ENCODE measurements at regions not wholly inside any gene's neighbourhood (a gene's known extent, or its start where the extent isn't known, plus 50 kb on each side); places are given as distances from the start of the nearest gene placed in this dataset.

- H2AFZ ChIP-seq (ENCODE audit: low read length): no peak overlapping the region
- no peaks in the 10 kb centered on the region for H3K9me3 ChIP-seq (replicated peaks; ENCODE audit: insufficient read depth, low read length)
- H3F3A ChIP-seq (ENCODE audit: insufficient read depth, low read length): no peaks in the 10 kb centered on the region
- H3K4me1 ChIP-seq (ENCODE audit: low read length): no peaks in the 10 kb centered on the region
- H3K4me2 ChIP-seq (ENCODE audit: low read depth, low read length): no peak overlapping the region
- H3K27ac ChIP-seq (ENCODE audit: low read length): no peak overlapping the region
- H3K9ac ChIP-seq (ENCODE audit: low read length): no peak overlapping the region
- no peaks in the 10 kb centered on the region for H3K9me2 ChIP-seq (replicated peaks; ENCODE audit: insufficient read depth, low read length)
- no peak overlapping the region for H3K4me3 ChIP-seq (ENCODE audit: low read length)
- H3K79me2 ChIP-seq (ENCODE audit: low read length): no peaks in the 10 kb centered on the region
- TF ChIP-seq EZH2 (optimal IDR thresholded peaks at IDR 0.05; ENCODE audit: low read depth, low read length) (no peak), CTCF (IDR thresholded peaks at IDR 0.05; ENCODE audit: low read length) (no peak), EZH2phosphoT487 (IDR thresholded peaks at IDR 0.05; ENCODE audit: low read length) (no peak)
- H4K20me1 ChIP-seq (ENCODE audit: insufficient read depth, low read length): no peaks in the 10 kb centered on the region
- no peaks in the 10 kb centered on the region for H3K36me3 ChIP-seq (replicated peaks; ENCODE audit: insufficient read depth, low read length)
- no peak for DNase-seq
- no peaks in the 10 kb centered on the region for H3K27me3 ChIP-seq (replicated peaks; ENCODE audit: insufficient read depth, low read length)
Measured at GRCh38 chr13:19093369-19093768, 88.3 kb downstream of the TUBA3C start.

GRCh38 chr13:19090495-19090894 lies 91.1 kb downstream of the TUBA3C start:
- Histone ChIP-seq H3K79me2 (ENCODE audit: low read length) (no peaks in the 10 kb centered on the region), H2AFZ (ENCODE audit: low read length) (no peak overlapping the region), H3K9ac (ENCODE audit: low read length) (no peak overlapping the region), H3K4me2 (ENCODE audit: low read depth, low read length) (no peak overlapping the region), H3K36me3 (replicated peaks; ENCODE audit: insufficient read depth, low read length) (no peaks in the 10 kb centered on the region), H3K9me3 (replicated peaks; ENCODE audit: insufficient read depth, low read length) (no peaks in the 10 kb centered on the region), H3K9me2 (replicated peaks; ENCODE audit: insufficient read depth, low read length) (no peaks in the 10 kb centered on the region), H4K20me1 (ENCODE audit: insufficient read depth, low read length) (no peaks in the 10 kb centered on the region), H3F3A (ENCODE audit: insufficient read depth, low read length) (no peaks in the 10 kb centered on the region), H3K4me3 (ENCODE audit: low read length) (no peak overlapping the region), H3K27me3 (replicated peaks; ENCODE audit: insufficient read depth, low read length) (no peaks in the 10 kb centered on the region), H3K27ac (ENCODE audit: low read length) (no peak overlapping the region), H3K4me1 (ENCODE audit: low read length) (no peaks in the 10 kb centered on the region)
- TF ChIP-seq EZH2 (optimal IDR thresholded peaks at IDR 0.05; ENCODE audit: low read depth, low read length): no peak
- no peak for TF ChIP-seq CTCF (IDR thresholded peaks at IDR 0.05; ENCODE audit: low read length)
- TF ChIP-seq EZH2phosphoT487 (IDR thresholded peaks at IDR 0.05; ENCODE audit: low read length): no peak
- no peak for DNase-seq

GRCh38 chr13:19089315-19089714 lies 92.3 kb downstream of the TUBA3C start:
- Histone ChIP-seq H4K20me1 (ENCODE audit: insufficient read depth, low read length) (no peaks in the 10 kb centered on the region), H3F3A (ENCODE audit: insufficient read depth, low read length) (no peaks in the 10 kb centered on the region), H3K4me2 (ENCODE audit: low read depth, low read length) (no peak overlapping the region), H3K4me3 (ENCODE audit: low read length) (no peak overlapping the region), H3K9me3 (replicated peaks; ENCODE audit: insufficient read depth, low read length) (no peaks in the 10 kb centered on the region), H3K4me1 (ENCODE audit: low read length) (no peaks in the 10 kb centered on the region), H3K36me3 (replicated peaks; ENCODE audit: insufficient read depth, low read length) (no peaks in the 10 kb centered on the region), H3K9me2 (replicated peaks; ENCODE audit: insufficient read depth, low read length) (no peaks in the 10 kb centered on the region), H3K79me2 (ENCODE audit: low read length) (no peaks in the 10 kb centered on the region), H3K27ac (ENCODE audit: low read length) (no peak overlapping the region), H3K27me3 (replicated peaks; ENCODE audit: insufficient read depth, low read length) (no peaks in the 10 kb centered on the region), H3K9ac (ENCODE audit: low read length) (no peak overlapping the region), H2AFZ (ENCODE audit: low read length) (no peak overlapping the region)
- TF ChIP-seq CTCF (IDR thresholded peaks at IDR 0.05; ENCODE audit: low read length) (no peak), EZH2 (optimal IDR thresholded peaks at IDR 0.05; ENCODE audit: low read depth, low read length) (no peak), EZH2phosphoT487 (IDR thresholded peaks at IDR 0.05; ENCODE audit: low read length) (no peak)
- DNase-seq: no peak

All from MM.1S (cell line).